ENCODE measurements at regions not wholly inside any gene's neighbourhood (a gene's known extent, or its start where the extent isn't known, plus 50 kb on each side); places are given as distances from the start of the nearest gene placed in this dataset.

DNA sequence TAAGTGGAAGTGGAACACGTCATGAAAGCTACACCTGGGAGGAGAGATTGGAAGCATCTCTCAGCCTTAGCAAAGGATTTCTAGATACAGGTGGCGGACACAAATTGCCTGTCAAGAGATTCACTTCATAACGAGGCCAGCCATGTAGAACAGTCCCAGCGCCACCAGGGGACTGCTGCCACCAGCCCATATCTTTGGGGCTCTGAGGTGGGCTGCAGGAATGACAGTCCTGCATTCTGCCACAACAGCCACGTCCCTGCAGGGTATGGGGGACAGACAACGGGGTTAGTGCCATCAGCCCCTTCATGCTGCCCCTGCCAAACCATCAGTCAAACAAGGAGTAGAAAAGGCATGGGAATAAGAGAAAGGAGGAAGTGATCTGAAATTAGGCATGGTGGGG, 81.2 kb upstream of the SASH1 start:
- in situ Hi-C loops (cut with MboI; ENCODE audit: low sequenced_read_pairs) = no loop called here

- in situ Hi-C loops (cut with MboI; ENCODE audit: low sequenced_read_pairs) = no loop called here
Observed at GRCh38 chr6:148263010-148263409, 79.6 kb upstream of the SASH1 start.

- in situ Hi-C loops (cut with MboI; ENCODE audit: low sequenced_read_pairs) = no loop called here
Observed at GRCh38 chr6:148263961-148264360, 78.7 kb upstream of the SASH1 start.

DNA sequence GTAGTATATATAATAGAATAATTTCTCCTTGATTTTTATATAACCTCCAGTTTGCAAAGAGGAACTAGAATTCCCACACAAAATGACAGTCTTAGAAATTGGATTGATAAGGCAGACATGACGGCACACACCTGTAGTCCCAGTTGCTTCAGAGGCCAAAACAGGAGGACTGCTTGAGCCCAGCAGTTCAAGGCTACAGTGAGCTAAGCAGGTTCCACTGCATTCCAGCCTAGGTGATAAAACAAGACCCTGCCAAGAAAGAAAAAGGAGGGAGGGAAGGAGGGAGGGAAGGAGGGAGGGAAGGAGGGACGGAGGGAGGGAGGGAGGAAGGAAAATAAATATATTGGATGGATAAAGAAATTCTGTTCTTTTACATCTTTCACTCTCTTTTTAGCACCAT, 77.6 kb upstream of the SASH1 start:
- in situ Hi-C loops (cut with MboI; ENCODE audit: low sequenced_read_pairs) = no loop called here

- in situ Hi-C loops (cut with MboI; ENCODE audit: low sequenced_read_pairs) = no loop called here
Observed at GRCh38 chr6:148269386-148269785, 73.3 kb upstream of the SASH1 start.

DNA sequence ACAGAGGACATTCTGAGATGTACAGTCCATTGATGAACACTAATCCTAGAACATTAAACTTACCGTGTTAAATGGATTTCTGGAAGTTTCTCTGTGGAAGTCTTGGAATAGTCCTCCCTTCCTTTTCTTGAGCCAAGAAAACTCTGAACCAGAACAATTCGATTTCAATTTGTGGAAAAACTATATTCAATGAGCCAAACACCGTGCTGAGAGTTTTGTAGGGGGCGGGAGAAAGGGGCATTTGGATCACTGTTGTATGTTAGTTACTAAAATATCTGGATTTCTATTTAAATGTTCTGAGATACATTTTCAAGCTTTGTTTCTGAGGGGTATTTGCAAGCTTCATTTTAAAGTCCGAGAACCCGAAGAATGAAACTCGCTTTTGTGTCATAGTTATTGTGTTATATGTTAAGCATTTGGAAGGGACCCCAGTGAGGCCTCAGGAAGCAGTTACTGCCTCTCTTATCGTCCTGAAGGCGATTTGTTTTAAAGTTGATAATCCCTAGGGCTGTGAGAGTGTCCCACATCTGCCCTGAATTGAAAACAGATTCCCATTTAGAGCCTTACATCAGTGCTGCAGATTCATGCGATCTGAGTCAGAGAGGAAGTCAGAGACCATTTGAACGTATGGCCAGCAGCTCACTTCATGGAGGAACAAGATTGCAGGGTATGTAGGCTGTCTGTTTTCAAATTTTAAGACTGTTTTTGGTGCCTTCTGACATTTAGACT, 70.8 kb upstream of the SASH1 start:
- in situ Hi-C loops (cut with MboI; ENCODE audit: low sequenced_read_pairs) = no loop called here

DNA sequence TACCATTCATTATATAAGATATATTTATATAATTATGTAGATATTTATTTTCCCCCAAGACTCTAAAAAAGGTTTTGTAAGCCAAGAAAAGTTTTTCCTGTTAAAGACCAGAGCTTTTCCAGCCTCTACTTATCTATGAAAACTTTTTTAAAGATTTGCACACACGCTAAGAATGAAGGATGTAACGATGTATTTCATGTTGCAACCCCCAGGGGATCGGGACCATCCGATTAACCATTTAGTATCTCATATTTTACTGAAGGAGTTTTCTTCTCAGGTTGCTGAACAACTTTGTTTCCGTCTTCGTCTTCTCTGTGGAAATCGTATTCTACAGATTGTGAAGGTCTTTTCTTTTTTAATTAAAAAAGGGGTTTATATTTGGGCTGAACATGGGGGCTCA, 70.0 kb upstream of the SASH1 start:
- in situ Hi-C loops (cut with MboI; ENCODE audit: low sequenced_read_pairs) = no loop called here

- in situ Hi-C loops (cut with MboI; ENCODE audit: low sequenced_read_pairs) = no loop called here
Observed at GRCh38 chr6:148273962-148274752, 68.5 kb upstream of the SASH1 start.

GRCh38 chr6:148274809-148275208, 67.8 kb upstream of the SASH1 start:
- in situ Hi-C loops (cut with MboI; ENCODE audit: low sequenced_read_pairs) = no loop called here

DNA sequence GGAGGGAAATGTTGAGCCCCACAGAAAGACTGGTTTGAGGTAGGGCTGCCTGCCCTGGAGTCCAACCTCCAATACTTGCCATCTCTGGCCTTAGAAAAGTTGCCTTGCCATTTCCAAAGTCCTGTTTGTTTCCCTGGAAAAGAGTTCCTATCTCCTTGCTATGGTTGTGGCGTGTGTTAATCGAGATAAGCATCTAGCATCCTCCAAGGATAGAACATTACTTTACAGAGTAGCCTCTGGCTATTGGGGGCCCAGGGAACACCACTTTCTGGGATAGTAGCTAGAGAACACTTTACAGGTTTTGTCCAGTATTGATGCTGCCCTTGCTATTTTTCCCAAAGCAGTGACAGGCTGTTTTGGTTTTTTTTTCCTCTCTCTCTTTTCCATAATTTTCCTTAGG, 57.4 kb upstream of the SASH1 start:
- in situ Hi-C loops (cut with MboI; ENCODE audit: low sequenced_read_pairs) = no loop called here

DNA sequence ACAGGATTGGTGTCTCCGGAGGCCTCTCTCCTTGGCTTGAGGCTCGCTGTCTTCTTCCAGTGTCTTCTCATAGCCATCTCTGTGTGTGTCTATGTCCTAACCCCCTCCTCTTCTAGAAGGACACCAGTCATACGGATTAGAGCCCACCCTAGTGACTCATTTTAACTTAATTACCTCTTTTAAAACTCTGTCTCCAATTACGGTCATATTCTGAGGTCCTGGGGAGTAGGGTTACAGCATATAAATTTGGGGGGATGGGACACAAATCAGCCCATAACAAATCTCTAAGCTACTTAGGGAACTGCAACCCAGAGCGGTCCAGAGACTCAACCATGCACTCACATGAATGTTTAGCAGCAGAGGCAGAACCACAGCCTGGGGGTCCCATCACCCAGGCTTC, 56.1 kb upstream of the SASH1 start:
- in situ Hi-C loops (cut with MboI; ENCODE audit: low sequenced_read_pairs) = no loop called here

GRCh38 chr6:148287623-148288333, 54.9 kb upstream of the SASH1 start:
- in situ Hi-C loops (cut with MboI; ENCODE audit: low sequenced_read_pairs) = no loop called here

DNA sequence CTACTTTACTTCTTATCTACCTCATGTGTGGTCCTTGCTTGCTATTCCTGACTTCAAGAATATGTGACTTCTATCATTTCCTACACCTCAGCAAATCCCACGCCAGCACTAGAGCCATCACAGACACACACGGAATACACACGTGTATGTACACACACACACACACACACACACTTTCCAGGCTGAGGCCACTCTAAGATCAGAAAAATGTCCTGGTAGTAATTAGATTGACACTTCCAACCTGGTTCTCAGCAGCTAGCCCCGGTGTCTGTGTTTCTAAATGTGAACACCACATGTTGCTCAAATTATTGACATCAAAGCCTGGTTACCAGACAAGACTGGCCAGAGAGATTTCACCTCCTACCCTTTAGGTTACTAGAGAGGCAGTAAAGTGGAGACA, 54.1 kb upstream of the SASH1 start:
- in situ Hi-C loops (cut with MboI; ENCODE audit: low sequenced_read_pairs) = no loop called here

GRCh38 chr6:148289153-148289552, 53.5 kb upstream of the SASH1 start:
- in situ Hi-C loops (cut with MboI; ENCODE audit: low sequenced_read_pairs) = no loop called here

GRCh38 chr6:148291876-148292275, 50.8 kb upstream of the SASH1 start:
- in situ Hi-C loops (cut with MboI; ENCODE audit: low sequenced_read_pairs) = no loop called here

Data from HL-60/S4 (cell line).